GM18498 (cell line): ENCODE measurements at regions not wholly inside any gene's neighbourhood (a gene's known extent, or its start where the extent isn't known, plus 50 kb on each side); places are given as distances from the start of the nearest gene placed in this dataset.

Experiments used
- ATAC-seq: cut with Tn5 transposase; IDR thresholded peaks from one replicate; pipeline ENCODE4 v1.9.1; 2021; ENCODE audit warnings: mild to moderate bottlenecking, moderate library complexity; ENCODE audit not compliant: unreplicated experiment

DNA sequence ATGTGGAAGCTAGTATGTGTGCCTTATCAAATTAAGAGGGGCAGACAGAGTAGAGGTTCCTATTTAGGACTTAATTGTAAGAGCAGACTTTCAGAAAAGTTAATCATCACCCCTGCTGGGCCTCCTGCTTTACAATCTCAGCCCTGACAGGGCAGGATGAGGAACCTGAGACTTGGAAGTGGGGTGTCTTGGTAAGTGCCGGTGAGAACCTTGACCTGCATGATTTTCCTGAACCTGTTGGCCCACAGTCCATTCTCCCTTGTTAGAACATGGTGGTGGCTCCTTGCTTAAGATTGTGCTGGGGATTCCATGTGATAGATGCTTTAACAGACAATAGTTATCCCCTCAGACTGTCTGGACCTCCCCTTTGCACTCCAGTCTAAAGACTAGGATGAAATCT, 141.7 kb upstream of the TMEM72 start:
- ATAC-seq: no peak

DNA sequence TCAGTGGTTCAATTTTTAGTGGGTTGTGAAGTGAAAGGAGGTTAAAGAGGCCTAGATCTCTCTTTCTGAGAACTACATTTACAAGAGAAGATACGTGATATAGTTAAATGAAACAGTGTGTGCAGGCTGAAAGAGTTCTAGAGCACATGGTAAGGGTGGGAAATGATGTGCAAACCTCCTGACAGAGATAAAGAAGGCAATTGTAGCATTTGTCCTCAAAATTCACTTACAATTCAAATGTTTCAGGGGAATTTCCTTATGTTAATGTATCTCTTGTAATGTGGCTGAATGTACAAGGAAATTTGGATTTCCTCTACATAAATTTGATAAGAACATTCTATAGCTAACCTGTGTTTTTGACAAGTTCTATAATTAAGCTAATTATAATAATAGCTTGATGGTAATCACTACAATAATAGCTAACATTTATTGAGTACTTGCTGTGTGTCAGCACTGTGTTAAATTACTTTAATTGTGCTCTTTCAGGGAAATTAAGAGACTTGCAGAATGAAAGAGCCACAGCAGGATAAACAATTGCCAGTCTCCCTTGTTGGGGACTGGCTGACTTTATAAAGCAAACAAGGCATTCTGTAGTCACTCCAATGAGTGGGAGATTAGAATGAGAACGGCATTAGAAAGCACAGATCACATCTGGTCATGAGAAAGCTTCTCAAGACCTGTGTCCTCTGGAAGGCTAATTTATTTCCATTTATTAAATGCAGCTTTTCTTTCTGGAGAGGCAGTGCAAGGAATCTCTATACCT, 139.7 kb upstream of the TMEM72 start:
- ATAC-seq: no peak

DNA sequence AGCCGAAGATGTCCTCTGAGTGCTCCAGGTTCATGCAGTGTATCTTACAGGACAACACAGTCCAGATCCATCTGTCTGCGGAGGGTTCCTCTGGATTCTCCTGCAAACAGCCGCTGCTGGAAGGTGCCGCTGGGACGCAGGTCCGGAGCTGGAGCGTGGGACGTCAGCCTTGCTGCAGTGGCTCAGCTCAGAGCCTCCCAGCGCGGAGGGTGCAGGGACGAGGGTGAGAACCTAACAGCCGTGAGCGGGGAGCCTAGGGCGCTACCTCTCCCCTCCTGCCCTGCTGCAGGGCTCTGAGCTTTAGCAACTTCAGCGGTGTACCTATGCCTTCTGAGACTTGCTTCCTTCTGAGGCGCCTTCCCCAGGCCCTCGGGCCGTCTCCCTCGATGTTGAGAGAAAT, 137.6 kb upstream of the TMEM72 start:
- no peak for ATAC-seq

DNA sequence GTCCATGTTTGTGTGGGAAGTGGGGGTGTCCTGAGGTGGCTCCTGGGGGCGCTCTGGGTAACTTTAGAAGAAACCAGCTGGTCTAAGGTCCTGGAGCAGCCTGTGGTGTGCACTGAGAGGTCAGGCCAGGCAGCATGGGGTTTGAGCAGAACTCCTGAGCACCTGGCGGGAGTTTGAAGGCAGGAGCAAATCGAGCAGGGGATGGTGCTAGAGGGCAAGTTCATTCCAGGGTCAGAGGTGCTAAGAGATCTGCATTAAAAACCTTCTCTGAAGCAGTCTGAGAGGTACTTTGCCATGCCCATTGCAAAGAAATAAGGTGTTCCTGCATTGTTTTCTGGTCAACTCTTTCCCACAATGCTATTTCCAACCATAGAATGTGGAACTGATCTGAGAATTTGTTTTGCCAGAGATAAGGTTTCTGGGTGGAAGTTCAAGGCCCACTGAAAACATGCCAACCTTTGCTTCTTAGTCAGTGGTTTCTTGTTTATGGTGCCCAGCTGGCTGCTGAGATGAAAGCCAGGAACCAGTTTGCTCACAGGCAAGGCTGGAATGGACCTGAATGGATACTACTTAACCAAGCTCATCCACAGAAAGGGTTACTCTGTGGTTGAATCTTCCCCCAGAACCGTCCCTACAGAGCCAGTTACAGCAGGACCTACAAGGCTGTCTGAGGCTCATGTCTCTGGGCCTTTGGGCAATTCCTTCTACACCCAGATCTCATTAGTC, 136.3 kb upstream of the TMEM72 start:
- no peak for ATAC-seq

DNA sequence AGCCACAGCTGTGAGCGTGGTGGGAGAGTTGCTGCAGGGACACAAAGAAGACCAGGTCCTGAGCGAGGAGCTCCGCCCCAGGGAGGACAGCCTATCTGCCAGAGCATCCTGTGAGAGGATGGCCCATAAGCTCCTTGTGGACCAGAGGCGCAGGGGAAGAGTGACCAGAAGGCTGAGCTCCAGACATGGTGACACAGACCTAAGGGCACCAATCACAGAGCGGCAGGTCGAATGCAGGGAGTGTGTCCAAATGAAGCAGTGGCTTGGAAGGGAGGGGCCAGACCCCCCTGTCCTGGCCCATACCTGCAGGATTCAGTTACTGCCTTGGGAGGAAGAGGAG, 135.8 kb upstream of the TMEM72 start:
- ATAC-seq: no peak

DNA sequence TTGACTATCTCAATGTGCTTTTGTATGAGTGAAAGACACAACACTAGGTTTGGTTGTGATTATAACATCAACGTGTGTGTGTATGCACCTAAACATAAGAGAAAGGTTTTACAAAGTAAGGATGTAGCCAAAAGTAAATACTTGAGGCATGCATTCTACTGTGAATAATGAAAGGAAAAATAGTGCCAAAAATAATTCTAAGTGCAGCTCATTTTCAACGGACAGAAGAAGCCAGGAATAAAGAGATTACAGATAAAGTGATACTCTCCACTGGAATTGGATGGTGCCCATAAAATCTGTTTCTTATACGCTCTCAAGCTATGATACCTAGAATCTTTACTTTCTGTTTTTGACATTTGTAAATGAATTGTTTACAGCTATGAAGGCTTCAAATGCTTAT, 135.0 kb upstream of the TMEM72 start:
- no peak for ATAC-seq

DNA sequence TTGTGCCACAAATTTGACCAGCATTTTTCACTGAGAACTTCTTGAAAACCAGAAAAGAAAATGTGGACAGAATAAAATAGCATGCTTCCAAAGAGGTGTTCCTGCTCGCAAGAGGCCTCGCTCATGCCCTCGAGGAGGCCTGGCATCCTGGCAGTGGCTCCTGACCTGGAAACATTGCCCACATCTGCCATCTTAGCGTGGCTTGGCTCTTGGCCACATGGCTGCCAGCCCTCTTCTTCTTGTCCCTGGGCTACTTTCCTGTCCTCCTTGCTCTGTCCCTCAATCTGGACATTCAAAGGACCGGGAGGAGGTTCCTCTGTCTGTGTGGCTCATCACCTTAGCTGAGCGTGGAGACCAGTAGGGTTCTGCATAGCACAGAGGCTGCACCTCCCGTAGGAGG, 131.6 kb upstream of the TMEM72 start:
- no peak for ATAC-seq

DNA sequence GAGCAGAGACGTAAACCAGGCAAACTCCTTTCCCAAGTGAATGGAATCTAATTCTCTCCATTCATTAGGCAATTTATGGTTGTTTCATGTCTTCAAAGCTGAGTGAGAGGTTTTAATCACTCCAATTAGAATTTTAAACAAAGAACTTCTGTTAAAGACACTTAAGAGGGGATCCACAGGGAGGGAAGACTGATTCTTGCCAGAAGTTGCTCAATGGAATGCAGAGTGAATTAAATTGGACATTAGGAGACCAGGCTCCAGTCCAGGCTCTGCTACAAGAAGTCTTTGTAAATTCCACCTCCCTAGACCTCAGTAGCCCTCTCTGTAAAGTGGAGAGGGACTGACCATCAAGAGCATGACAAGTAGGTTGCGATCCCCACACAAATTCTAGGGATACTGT, 130.7 kb upstream of the TMEM72 start:
- ATAC-seq: no peak

DNA sequence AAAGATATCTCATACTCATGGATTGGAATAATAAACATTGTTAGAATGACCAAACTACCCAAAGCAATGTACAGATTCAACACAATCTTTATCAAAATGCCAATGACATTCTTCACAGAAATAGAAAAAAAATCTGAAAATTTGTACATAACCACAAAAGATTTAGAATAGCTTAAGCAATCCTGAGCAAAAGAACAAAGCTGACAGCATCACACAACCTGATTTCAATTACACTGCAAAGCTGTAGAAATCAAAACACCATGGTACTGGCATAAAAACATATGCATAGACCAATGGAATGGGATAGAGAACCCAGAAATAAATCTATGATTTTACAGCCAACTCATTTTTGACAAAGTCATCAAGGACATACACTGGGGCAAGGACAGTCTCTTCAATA, 130.0 kb upstream of the TMEM72 start:
- no peak for ATAC-seq

DNA sequence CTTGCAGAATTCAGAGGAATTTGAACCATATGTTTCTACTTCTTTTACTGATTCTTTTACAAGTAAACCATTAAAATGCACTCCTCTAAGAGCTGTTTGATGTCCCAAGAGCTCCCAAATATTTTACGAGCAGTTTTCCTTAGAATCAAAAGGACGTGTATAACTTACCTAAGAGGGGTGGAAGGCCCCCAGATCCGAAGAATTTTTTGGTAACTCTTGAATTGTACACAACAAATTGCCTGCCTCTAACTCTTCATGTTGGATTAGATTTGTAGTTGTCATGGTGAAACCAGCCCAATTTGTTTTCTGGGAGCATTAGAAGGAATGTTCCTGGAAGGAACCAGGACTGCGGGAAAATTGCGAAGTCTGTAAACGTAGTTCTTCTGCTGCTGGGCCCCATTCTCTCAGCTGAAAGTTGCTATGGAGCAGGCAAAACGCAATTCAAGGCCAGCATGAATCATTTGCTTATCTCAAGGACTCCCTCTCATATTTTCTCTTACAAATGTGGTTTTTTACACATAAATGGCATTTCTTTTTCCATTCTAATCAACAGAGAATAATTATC, 124.8 kb upstream of the TMEM72 start:
- no peak for ATAC-seq

DNA sequence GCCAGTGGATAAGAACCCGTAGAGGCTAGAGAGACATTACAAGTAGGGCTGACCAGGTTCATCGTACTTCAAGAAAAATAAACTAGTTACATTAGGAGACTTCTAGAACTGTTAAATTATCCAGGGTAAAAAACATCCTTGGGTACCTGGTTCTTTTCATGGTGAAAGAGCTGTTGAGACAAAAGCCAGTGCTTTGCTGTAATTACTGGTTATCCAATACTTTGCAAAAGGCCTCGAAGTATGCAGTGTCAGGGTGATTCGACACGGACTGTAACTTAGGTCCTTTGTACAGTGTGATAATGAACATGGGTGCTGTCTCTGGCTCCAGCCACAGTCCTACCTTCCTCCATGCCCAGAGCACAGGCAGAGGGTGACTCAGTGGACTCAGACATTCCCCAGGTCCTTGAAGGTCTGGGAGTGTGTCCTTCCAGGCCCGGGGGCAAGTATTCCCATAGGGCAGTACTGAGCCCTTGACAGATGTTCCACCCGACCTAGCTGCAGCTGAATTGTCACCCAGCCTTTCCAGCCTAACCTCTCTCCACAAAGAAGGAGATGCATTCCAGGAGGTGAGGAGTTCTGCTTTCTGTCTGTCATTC, 123.6 kb upstream of the TMEM72 start:
- ATAC-seq: no peak

DNA sequence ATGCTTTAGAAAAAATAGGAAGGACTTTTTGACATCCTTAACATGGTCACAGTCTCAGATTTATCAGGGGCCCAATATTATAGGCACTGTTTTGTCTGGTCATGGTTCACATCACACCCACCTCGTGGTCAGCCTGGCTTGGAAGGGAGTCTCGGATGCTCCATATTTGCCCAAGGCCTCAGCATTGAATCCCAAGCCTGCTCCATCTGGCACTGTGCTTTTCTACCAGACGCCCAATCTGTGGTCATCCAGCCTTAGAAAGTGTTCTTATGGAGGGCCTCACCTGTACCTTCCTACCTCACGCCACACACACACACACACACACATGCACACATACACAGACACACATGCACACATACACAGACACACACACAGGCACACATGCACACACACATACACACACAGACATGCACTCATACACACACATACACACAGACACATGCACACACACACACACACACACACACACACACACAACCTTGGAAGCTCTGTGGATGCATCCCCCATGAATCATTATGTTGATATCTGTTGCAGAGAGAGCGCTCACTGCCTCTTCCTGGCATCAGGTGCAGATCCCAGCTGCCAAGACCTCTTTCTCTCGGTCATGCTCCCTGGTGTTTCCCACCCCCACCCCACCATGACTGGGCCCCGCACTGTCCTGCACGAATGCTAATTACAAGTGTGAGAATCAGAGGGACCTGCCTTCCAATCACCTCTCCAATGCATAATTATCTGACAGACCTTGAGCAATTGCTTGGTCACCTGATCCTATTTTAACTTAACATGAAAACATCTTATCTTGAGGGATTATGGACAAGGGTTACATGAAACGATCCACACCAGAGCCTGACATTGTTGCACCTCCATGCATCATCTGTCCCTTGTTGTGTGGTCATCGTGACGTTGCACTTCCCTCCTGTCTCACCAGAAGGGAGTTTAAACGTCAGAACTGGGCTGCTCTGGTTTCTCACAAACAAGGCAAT, 122.7 kb upstream of the TMEM72 start:
- ATAC-seq: no peak

DNA sequence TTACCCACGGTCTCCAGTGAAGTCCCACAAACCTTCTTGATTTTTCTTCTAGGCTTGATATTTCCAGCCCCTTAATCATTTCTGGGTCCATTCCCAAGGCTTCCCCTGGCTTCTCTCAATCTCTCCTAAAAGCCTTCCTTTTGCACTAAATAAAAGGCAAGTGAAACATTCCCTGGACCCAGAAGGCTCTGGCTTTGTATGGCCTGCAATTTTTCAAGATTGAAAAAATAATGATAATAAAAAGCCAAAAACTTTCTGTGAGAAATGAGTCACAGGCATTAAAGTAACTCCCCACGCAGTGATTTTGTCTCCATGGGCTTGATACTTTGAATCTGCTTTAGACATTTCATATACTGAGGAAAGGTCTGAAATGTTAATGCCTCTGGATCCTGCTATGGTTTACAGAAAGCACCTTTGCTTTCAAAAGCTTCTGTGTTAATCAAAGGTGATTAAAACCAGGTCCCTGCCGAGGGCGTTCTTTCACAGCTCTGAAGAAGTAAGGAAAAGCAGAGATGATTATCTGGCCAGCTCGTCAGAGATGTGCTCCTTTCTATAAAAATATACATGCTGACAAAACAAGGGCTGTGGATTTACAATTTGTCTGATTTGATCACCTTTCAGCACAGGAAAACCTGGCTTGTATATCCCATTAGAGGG, 118.9 kb upstream of the TMEM72 start:
- no peak for ATAC-seq

DNA sequence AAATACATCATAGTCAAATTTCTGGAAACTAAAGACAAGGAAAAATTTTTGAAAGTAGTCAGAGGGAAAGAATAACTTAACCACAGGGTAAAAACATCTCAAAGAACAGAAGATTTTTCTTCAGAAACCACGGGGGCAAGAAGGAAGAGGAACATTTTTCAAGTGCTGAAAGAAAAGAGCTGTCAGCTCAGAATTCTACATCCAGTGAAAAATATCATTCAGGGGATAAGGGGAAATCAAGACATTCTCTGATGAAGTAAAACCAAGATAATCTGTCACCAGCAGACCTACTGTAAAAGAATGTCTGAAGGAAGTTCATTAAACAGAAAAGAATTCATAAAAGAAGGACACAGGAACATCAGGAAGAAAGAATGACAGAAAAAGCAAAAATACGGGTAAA, 111.2 kb upstream of the TMEM72 start:
- ATAC-seq: no peak

DNA sequence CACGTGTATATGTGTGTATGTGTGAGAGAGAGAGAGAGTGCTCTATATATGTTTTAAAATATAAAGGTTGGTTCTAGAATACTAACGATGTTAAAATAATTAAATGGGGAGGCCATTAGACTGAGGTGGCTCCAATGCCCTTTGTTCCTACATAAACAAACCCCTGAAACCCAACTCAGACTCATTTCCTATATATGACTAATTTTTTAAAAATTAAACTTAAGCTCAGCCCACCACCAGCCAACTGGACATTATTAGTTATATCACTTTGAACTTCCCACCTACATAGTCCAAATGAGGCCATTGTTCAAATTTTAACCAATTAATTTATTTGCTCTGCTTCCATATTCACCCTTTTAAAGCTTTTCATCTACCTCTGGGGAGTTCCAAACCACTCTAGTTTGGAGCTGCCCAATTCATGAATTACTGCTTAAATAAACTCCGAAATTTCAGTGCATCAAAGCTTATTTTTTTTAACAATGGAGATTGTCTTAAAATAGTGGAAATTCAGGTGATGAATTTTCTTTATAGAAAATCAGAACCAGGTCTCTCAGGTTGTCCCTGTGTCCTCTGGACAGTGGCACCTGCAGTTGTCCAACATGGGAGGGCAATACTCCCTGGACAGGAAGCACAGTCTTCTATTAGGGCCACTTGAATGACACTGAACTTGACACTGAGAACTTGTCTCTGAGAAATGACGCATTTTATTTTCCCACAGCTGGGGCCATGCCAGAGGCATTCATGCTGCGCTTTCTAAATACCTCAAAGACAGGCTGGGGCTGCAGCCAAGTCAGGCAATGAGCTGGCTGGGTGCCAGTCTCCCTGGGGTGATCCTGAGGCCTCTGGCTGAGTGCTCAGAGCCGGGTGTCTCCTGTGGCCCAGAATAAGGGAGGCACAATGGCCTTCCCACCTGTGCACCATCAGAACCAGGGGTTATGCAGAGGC, 109.5 kb upstream of the TMEM72 start:
- no peak for ATAC-seq

DNA sequence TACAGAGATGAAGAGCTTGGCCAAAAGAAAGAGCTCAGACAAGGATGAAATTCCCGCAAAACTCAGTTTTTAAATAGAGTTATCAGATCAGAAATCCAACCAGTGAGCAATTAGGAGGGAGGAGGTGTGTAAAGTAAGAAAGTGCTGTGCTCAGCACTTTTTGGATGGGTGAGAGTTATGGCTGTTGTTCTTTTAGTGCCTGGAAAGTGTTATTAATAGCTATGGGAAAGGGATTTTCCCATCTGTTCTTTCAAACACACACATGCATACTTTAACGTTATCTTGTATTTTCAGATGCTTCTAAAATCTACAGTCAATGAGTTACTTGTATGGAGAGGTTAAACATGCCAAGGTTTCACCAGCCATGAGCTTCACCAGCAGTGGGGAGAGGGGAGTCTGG, 107.3 kb upstream of the TMEM72 start:
- ATAC-seq: no peak

DNA sequence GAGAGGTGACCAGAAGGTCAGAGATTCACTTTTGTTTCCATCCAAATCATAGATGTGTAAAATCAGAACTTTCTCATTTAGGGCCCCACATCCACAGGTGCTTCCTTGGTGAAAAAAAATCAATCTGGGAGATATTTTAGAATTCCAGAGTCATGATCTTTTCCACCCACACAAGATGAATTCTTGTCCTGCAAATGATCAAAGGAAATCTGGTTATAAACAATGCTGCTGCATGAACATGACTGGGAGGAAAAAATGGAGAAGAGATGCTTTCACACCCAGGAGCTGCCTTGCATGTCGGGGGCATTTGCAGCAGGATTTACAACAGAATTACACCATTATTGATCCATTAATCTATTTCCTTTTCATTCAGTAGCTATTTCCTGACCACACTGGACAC, 106.5 kb upstream of the TMEM72 start:
- ATAC-seq: no peak

DNA sequence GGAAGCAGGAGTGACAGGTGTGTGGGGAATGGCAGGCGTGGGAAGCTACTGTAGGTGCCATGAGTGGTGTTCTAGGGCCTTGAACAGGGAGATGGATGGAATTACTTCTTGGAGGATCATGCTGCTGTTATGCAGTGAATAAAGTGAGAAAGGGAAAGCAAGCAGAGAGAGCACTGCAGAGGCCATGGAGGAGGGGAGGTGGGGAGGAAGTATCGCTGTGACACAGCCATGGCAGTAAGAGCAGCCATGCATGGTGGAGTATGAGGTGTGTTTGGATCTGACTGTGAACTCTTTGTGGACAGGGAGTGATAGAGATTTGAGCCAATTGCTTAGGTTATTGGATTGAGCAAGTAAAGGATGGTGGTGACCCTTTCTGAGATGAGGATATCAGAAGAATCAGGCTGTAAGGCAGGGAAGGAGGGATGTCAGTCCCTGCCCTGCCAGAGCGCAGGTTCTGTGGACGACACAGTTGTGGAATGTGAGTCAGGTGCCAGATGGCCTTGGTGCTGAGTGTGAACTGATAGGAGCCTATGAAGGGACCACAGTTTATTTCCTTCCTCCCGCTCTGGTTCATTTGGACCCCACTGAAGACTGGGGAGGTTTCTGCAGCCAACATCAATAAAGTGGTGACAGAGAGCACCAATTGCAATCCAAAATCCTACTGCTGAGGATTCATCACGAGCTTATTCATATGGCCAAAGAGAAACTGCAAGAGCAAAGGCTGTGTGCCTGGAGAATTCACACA, 105.5 kb upstream of the TMEM72 start:
- no peak for ATAC-seq

DNA sequence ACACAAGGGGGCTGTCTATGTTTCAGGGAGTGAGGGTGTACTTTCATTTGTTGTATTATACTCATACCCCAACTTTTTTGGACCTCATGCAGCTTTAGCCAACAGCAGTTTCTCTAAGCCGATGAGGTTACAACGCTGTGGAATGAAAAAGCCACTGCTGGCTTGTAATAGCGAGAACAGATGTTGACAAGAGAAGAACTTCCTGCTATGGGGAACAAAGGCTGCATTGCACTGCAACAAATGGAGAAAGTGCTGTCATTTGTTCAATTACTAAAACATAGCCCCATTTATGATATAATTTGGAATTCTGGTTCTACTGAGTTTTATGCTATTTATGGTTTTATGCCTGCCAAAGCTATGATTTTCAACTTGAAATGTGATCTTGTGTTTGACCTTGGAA, 104.2 kb upstream of the TMEM72 start:
- no peak for ATAC-seq
